DMS 273 (cell line): ENCODE measurements at regions not wholly inside any gene's neighbourhood (a gene's known extent, or its start where the extent isn't known, plus 50 kb on each side); places are given as distances from the start of the nearest gene placed in this dataset.

Source experiments
- DNase-seq: peaks from one replicate; lab custom pipeline; 2025; ENCODE audit not compliant: unreplicated experiment; lab: John Stamatoyannopoulos, UW

DNA sequence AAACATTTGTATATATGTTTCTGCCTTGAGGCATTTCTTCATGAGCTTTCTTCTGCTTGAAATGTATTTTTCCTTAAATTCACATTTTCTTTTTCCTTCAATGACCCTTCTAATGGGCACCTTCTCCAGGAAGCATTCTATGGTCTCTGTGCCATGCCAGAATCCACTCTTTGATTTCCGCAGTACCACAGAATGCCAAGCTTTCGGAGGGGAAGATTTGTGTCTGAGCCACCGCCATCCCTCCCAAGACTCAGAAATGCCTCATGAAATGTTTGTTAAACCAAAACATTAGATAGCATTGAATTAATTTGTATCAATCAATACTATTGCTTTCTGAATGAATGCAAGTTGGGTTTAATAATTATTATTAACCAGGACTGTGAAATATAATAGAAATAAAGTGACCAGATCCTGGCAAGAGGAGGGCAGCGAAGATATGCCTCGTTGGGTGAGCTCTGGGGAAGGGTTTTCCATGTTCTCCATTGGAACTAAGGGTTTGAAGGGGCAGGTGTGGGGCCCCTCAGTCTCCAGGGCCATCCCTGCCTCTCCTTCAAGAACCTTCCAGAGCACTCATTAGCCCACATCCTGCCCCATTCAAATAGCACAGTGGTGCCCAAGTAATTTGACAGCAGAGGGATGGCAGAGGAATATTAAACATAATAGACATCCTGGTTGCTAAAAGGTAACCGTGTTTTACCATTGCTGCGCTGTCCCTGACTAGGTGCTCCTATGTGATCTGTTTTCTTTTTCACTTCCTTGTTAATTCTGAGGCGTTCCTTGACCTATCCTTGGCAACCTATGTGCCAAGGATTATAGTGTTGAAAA lies 189.6 kb downstream of the MYCN start:
- DNase-seq: no peak

GRCh38 chr2:16128746-16129610 lies 188.6 kb downstream of the MYCN start:
- DNase-seq: no peak

DNA sequence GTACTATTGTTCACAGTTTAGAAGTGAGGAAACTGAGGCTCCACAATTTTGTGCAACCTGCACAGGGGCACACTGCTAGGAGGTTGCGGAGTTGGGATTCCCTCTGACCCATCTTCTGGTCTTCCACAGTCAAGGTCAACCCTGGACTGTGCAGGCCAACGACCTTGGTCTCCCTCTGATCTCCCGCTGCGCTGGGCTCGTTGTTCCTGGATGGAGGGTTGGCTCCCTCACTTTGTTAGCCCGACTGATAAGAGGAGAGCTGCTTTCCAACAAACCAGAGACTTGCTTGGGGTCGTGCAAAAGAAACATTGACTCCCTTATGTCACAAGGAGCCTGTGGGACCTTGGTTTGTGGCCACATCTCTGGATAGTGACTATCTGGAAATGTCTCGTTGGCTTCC lies 187.6 kb downstream of the MYCN start:
- no peak for DNase-seq

DNA sequence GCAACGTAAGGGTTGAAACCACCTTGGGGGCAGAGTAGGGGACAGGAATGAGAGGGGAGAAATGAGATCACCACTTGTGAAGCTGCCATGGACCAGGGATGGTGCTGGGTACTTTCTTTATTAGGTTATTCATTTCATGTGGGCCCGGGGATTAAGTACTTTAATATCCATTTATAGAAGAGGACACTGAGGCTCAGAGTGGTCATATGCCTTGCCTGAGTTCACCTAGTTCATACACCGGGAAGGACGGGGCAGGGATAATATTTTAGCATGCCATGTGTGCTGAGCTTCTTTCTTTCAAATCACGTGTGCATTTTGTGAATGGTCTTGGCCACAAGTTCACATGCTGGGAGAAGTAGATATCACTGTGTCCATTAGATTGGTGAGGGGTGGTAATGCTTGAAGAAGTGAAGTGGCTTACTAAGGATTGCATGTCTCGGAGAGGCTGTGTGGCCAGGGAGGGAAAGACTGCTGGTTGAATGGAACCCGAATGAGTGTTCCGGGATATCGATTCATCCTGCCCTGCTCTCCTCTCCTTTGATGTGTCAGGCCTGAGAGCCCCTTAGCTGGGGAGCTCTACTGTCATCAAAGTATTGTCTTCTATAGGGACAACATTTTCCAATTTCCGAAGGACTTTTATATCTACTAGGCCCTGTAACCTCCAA lies 187.1 kb downstream of the MYCN start:
- DNase-seq: no peak

DNA sequence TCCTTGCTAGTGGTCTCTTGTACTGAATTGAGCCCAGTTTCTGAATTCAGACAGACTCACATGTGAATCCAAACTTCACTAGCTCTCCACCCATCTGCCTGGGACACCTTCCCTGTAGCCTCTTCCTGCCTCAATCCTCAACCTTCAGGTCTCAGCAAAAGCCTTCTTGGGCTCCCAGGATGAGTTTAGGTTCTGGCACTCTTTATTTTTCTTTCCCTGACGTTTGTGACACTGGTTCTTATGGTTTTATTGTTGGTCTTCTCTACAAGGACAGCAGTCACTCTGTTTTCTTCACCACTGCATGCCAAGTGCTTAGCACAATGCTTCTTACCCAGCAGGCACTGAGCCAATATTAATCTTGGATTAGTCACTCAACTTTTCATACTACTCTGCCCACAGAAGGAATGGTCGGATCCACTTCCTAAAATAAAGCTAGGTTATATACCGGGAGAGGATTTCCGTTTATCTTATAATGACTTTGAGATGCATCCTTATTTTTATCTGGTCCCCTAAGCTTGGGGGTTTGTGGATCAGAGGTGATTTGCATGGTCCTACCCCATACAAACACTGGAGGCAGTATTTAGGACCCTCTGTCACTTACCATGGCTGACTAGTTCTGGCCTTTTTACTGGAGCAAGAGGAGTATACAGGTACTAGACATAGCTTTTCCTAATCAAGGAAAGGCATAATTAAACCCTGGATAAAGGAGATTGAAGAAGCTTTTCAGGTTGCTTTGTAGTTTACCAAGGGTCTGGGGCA lies 186.3 kb downstream of the MYCN start:
- no peak for DNase-seq

DNA sequence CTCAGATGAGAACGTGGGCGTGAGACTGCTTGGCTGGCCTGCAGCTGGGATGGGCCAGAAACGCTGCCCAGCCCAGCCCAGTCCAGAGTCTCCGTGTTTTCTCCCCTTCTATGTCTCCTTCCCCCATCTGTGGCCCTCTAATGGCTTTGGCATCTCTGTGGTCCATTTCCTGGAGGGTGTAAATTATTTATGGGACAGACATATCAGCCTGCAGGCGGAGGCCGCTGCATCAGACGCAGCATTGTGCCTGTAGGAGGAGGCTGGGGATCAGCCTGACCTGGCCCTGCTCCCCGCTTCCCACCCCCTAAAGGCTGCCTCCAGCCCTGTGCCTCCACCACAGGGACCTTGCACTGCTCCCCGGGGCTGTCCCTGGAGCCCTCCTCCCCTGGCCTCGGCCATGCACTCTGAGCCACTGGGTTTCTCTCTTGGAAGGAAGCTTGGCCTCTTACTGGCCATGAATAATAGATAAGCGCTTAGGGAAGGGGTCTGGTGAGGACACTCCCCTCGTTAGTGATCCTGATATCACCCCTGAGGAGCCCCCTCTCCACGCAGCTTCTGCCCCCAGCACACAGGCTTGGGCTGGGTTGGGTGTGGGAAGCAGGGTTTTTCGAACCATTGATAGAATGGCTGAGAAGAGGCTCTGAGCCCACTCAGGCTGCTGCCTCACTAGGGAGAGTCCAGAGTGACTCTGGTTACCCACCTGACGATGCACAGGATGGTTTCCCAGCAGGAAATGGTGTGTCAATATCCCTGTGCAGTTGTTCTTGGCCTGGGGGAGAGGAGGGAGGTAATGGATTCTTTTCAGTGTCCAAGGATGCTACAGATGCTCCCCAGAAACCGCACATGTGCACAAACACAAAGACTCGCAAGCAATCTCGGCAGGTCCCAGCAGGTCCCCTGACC lies 185.5 kb downstream of the MYCN start:
- no peak for DNase-seq

- DNase-seq: no peak
Measured at GRCh38 chr2:16124881-16125613, 184.7 kb downstream of the MYCN start.

DNA sequence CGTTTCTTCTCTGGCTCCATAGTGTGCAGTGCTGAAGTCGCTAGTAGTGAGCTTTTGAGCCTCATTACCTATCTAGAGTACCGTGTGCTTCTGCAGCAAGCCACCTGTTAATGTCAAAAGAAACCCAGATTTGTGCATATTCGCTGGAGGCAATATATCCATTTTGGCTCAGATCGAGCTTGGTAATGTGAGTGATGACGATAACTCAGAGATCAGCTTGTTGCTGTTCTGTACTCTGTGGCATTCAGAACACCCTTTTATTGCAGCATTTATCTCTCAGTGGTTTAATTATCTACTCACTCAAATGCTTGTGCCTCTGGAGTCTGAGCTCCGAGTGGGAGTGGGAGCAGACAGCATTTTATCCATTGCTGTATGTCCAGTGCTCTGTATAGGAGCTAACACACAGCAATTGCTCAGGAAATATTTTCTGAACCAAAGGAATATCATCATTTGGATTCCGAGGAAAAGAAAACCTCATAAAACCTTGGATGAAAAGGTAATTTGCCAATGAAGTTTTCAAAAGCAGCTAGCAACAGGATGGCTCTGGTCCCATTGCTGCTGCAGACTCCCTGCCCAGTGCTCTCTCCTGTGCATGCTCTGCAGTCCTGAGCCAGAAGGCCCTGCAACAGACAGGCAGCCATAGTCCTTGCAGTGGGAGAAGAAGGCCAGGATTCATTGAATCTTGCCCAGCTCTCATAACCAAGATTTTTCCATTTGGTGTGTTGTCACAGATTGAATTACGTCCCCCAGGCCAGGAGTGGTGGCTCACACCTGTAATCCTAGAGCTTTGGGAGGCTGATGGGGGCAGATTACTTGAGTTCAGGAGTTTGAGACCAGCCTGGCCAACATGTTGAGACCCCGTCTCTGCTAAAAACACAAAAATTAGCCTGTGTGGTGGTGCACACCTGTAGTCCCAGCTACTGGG lies 183.8 kb downstream of the MYCN start:
- no peak for DNase-seq

DNA sequence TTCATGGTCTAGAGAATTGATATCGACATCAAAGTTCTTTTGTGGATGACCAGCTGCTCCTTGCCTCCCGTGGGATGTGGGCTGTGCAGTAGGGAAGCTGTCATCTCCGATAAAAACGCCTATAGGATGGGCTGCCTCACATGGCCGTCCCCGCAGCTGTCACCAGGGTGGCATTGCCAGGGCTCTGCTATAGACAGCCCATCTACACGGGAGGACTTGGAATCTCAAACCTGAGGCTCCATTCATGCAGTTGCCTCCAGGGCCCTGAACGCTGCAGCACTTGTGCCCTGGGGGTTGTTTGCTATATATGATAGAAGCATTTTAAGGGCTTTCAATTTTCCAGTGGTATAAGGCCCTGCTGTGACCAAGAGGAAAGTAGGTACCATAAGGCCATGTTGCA lies 183.1 kb downstream of the MYCN start:
- no peak for DNase-seq

GRCh38 chr2:16122556-16122955 lies 182.2 kb downstream of the MYCN start:
- DNase-seq: no peak

GRCh38 chr2:16121986-16122390 lies 181.6 kb downstream of the MYCN start:
- DNase-seq: no peak

GRCh38 chr2:16121231-16121985 lies 181.1 kb downstream of the MYCN start:
- no peak for DNase-seq

DNA sequence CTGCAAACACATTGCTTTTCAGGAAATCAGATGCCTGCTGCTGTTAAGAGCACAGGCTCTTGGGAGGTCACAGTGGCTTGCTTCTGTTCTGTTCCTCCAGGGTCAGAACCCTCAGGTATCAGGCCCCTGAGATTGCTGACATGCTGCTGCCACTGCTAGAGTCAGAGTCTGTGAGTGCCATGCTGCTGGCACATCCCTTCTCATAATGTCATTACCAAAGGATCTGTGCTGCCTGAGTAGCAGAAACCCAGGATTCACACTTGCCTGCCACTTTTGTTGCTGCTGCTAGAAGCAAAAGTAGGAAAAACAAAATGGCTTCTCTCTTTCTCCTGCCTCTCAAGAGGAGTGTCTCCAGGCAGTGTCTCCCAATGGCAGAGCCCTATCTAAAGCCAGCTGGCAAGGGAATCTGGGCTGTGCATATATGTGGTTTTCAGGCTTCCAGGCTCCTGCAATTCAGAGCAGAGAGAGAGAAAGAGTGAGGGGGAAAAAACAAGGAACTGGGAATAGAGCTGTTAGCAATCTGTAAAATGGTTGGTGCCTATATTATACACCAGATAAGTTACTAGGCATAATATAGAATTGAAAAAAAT lies 180.3 kb downstream of the MYCN start:
- DNase-seq: no peak

DNA sequence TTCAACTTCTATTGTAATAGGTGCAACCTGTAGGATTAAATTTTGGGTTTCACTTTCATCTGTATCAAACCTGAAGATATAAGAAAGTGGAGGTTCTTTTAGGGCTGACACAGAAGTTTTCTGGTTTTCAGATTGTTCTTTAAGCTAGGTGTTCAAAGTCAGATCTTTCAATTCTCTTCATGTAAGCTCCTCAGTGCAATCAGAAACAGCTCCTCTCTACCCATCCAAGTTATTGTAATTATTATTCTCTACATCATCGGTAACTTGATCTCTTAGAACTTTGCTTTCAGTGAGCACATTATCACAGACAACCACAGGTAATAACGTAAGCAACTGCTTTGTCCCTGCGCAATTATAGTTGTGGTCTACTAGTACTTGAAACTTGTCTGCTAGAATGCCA lies 179.4 kb downstream of the MYCN start:
- no peak for DNase-seq

- DNase-seq: no peak
Measured at GRCh38 chr2:16118611-16119590, 178.6 kb downstream of the MYCN start.
